ENCODE measurements at regions not wholly inside any gene's neighbourhood (a gene's known extent, or its start where the extent isn't known, plus 50 kb on each side); places are given as distances from the start of the nearest gene placed in this dataset.

- TF ChIP-seq CTCF (IDR thresholded peaks at IDR 0.05) = no peak
- TF ChIP-seq POLR2A (IDR thresholded peaks at IDR 0.05) = no peak
Observed at GRCh38 chr11:35083431-35084238, 55.3 kb upstream of the CD44 start.
